ENCODE measurements at regions not wholly inside any gene's neighbourhood (a gene's known extent, or its start where the extent isn't known, plus 50 kb on each side); places are given as distances from the start of the nearest gene placed in this dataset.

DNA sequence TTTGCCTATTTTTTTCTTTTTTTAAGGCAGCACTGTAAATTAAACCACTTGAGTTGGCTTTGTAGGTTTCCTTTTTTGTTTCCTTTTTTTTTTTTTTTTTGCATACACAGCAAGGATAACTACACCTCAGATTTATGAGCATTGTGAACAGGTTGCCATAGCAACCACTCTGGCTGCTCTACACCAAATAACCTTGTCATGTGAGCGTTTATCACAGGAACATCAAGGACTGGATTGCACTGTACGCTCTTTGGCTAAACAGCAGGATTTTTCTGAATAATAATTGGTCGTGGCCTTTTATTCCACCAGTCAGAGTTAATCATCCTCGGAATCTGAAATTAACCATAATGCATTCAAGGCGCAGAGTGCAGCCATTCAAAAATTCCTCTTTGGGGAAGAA, 199.1 kb upstream of the SLC14A2 start:
- TF ChIP-seq POLR2AphosphoS5 (IDR thresholded peaks at IDR 0.05), result peak in 2 of 4 donors; percentile 12 to 44
- TF ChIP-seq, protein P1, sequence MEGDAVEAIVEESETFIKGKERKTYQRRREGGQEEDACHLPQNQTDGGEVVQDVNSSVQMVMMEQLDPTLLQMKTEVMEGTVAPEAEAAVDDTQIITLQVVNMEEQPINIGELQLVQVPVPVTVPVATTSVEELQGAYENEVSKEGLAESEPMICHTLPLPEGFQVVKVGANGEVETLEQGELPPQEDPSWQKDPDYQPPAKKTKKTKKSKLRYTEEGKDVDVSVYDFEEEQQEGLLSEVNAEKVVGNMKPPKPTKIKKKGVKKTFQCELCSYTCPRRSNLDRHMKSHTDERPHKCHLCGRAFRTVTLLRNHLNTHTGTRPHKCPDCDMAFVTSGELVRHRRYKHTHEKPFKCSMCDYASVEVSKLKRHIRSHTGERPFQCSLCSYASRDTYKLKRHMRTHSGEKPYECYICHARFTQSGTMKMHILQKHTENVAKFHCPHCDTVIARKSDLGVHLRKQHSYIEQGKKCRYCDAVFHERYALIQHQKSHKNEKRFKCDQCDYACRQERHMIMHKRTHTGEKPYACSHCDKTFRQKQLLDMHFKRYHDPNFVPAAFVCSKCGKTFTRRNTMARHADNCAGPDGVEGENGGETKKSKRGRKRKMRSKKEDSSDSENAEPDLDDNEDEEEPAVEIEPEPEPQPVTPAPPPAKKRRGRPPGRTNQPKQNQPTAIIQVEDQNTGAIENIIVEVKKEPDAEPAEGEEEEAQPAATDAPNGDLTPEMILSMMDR (IDR thresholded peaks at IDR 0.05), result no peak
- TF ChIP-seq EP300 (IDR thresholded peaks at IDR 0.05), result no peak
